ENCODE measurements at regions not wholly inside any gene's neighbourhood (a gene's known extent, or its start where the extent isn't known, plus 50 kb on each side); places are given as distances from the start of the nearest gene placed in this dataset.

GRCh38 chr7:97450516-97450915, 281.4 kb upstream of the TAC1 start (continued):
- TF ChIP-seq DZIP1 (CRISPR knock-in tag; IDR thresholded peaks at IDR 0.05), result no peak
- TF ChIP-seq, protein P1, sequence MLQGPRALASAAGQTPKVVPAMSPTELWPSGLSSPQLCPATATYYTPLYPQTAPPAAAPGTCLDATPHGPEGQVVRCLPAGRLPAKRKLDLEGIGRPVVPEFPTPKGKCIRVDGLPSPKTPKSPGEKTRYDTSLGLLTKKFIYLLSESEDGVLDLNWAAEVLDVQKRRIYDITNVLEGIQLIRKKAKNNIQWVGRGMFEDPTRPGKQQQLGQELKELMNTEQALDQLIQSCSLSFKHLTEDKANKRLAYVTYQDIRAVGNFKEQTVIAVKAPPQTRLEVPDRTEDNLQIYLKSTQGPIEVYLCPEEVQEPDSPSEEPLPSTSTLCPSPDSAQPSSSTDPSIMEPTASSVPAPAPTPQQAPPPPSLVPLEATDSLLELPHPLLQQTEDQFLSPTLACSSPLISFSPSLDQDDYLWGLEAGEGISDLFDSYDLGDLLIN (CRISPR knock-in tag; IDR thresholded peaks at IDR 0.05; ENCODE audit: borderline replicate concordance), result no peak
- no peak for TF ChIP-seq HMGA1 (CRISPR knock-in tag; conservative IDR thresholded peaks at IDR 0.05)
- TF ChIP-seq FLYWCH1 (CRISPR knock-in tag; IDR thresholded peaks at IDR 0.05), result no peak
- TF ChIP-seq SP1 (IDR thresholded peaks at IDR 0.05), result no peak
- no peak for TF ChIP-seq SP1 (CRISPR knock-in tag; IDR thresholded peaks at IDR 0.05)
- no peak for TF ChIP-seq ZSCAN29 (CRISPR knock-in tag; conservative IDR thresholded peaks at IDR 0.05)

GRCh38 chr7:97454636-97455035, 277.2 kb upstream of the TAC1 start:
- no peak overlapping the region for H3K4me2 ChIP-seq (ENCODE audit: low read depth, low read length)
- 0% methylated on average over 1 of the region's 1 CpG for WGBS (ENCODE audit: low lambda C conversion rate)
- in situ Hi-C loops (cut with HindIII; ENCODE audit: extremely low pct_ligation_motif_present, low pct_unique_long_range_greater_than_20kb), result no loop called here
- H3K4me1 ChIP-seq (ENCODE audit: insufficient read depth, low read length), result no peaks in the 10 kb centered on the region
- H3K79me2 ChIP-seq (ENCODE audit: insufficient read depth, low read length), result no peaks in the 10 kb centered on the region
- intact Hi-C loops (cut with micrococcal nuclease; ENCODE audit: unreplicated experiment), result no loop called here
- no peak overlapping the region for H2AFZ ChIP-seq (ENCODE audit: low read length)
- no peaks in the 10 kb centered on the region for H3K27me3 ChIP-seq (ENCODE audit: control insufficient read depth in 1 of 2, insufficient read depth in 2 of 2, low read length in 2 of 2)
- no peak for ATAC-seq
- H3K27ac ChIP-seq (ENCODE audit: extremely low read length, insufficient read depth, low read length), result no peak overlapping the region
- H3K36me3 ChIP-seq (replicated peaks in 1 of 2; ENCODE audit: control insufficient read depth in 1 of 2, insufficient read depth in 2 of 2, low read length in 2 of 2), result no peaks in the 10 kb centered on the region
- FAIRE-seq, result no peak
- ChIA-PET CTCF (ENCODE audit: low intra/inter-chr PET ratio, low total read pairs) (no interaction called here), POLR2A (no interaction called here)
- H3K9me3 ChIP-seq (ENCODE audit: low read length), result no peaks in the 10 kb centered on the region
- no peaks in the 10 kb centered on the region for H4K20me1 ChIP-seq (ENCODE audit: insufficient read depth, low read length)
- H3K9ac ChIP-seq (ENCODE audit: insufficient read depth, low read depth, low read length), result no peak overlapping the region
- no TSS peak for BruUV-seq (replicated peaks)
- DNase-seq (ENCODE audit: low spot score), result no peak
- no peak overlapping the region for H3K4me3 ChIP-seq (replicated peaks in 1 of 3; ENCODE audit: insufficient read depth in 1 of 3, low read depth in 2 of 3, low read length in 3 of 3)
- TF ChIP-seq ZNF556 (CRISPR knock-in tag; IDR thresholded peaks at IDR 0.05; ENCODE audit: borderline replicate concordance) (no peak), ZNF567 (CRISPR knock-in tag; IDR thresholded peaks at IDR 0.05; ENCODE audit: borderline replicate concordance) (no peak), ZFX (CRISPR knock-in tag; IDR thresholded peaks at IDR 0.05; ENCODE audit: low read depth) (no peak), ZNF839 (CRISPR knock-in tag; IDR thresholded peaks at IDR 0.05; ENCODE audit: borderline replicate concordance) (no peak), ADNP (CRISPR knock-in tag; IDR thresholded peaks at IDR 0.05) (no peak), HNF4G (IDR thresholded peaks at IDR 0.05; ENCODE audit: borderline replicate concordance, low read depth, low read length) (no peak), HNF4G (CRISPR knock-in tag; IDR thresholded peaks at IDR 0.05; ENCODE audit: borderline replicate concordance, low read depth) (no peak), MIXL1 (CRISPR knock-in tag; IDR thresholded peaks at IDR 0.05) (no peak), ARNTL (CRISPR knock-in tag; IDR thresholded peaks at IDR 0.05) (no peak), MYNN (CRISPR knock-in tag; IDR thresholded peaks at IDR 0.05; ENCODE audit: low read depth) (no peak), ZNF770 (CRISPR knock-in tag; IDR thresholded peaks at IDR 0.05) (no peak), ATF1 (CRISPR knock-in tag; IDR thresholded peaks at IDR 0.05) (no peak), BATF2 (CRISPR knock-in tag; IDR thresholded peaks at IDR 0.05) (no peak), SP4 (CRISPR knock-in tag; IDR thresholded peaks at IDR 0.05) (no peak)

All from HepG2 (cell line).